Hepatocyte (in vitro differentiated cells): ENCODE measurements at regions not wholly inside any gene's neighbourhood (a gene's known extent, or its start where the extent isn't known, plus 50 kb on each side); places are given as distances from the start of the nearest gene placed in this dataset.

ENCODE experiments used
- EZH2 ChIP-seq: fragments of 200-600 bp; sonication (generic); IDR thresholded peaks from 2 replicates; pipeline ENCODE4 v1.6.1; 2016; ENCODE audit warnings: antibody characterized with exemption, mild to moderate bottlenecking, borderline replicate concordance
- EZH2phosphoT487 ChIP-seq: fragments of 200-600 bp; sonication (generic); IDR thresholded peaks from one replicate; pipeline ENCODE4 v1.6.1; 2018; ENCODE audit warnings: antibody characterized with exemption, mild to moderate bottlenecking, low read depth, moderate library complexity; ENCODE audit not compliant: unreplicated experiment, severe bottlenecking
- TF ChIP-seq, protein P1 (sequence below): fragments of 200-600 bp; sonication (generic); IDR thresholded peaks from 2 replicates; pipeline ENCODE4 v1.5.1; 2016; ENCODE audit warnings: antibody characterized with exemption, mild to moderate bottlenecking; ENCODE audit not compliant: poor library complexity

DNA sequence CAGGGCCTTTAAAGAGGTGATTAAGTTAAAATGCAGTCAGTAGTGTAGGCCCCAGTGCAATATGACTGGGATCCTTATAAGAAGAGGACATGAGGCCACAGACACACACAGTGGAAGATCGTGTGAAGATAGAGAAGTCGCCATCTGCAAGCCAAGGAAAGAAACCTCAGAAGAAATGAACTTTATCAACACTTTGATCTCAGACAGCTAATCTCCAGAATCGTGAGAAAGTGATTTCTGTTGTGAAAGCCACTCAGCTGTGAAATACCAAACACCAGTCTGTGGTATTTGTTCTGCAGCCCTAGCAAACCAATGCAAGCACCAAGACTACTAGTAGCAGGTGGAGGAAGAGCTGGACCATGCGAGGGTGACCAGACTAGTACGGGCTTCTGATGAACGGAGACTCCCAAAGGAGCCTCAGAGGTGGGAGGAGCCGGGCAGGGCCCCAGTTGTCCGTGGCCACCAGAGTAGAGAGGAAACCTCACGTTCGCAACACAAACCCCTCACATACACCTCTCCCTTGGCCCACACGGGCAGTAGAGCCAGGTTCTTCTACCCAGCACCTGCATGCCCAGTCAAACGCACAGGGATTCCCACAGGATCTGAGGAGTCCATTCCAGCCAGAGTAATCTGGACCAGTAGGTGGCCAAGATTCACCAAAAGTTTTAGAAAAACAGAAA lies 243.0 kb downstream of the TTC8 start:
- TF ChIP-seq, protein P1, sequence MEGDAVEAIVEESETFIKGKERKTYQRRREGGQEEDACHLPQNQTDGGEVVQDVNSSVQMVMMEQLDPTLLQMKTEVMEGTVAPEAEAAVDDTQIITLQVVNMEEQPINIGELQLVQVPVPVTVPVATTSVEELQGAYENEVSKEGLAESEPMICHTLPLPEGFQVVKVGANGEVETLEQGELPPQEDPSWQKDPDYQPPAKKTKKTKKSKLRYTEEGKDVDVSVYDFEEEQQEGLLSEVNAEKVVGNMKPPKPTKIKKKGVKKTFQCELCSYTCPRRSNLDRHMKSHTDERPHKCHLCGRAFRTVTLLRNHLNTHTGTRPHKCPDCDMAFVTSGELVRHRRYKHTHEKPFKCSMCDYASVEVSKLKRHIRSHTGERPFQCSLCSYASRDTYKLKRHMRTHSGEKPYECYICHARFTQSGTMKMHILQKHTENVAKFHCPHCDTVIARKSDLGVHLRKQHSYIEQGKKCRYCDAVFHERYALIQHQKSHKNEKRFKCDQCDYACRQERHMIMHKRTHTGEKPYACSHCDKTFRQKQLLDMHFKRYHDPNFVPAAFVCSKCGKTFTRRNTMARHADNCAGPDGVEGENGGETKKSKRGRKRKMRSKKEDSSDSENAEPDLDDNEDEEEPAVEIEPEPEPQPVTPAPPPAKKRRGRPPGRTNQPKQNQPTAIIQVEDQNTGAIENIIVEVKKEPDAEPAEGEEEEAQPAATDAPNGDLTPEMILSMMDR = no peak
- TF ChIP-seq EZH2 (no peak), EZH2phosphoT487 (no peak)
